Skin of body (tissue), 1 donor: ENCODE measurements at regions not wholly inside any gene's neighbourhood (a gene's known extent, or its start where the extent isn't known, plus 50 kb on each side); places are given as distances from the start of the nearest gene placed in this dataset.

ENCODE experiments used
- DNase-seq: peaks from one replicate; lab custom pipeline; 2025; lab: John Stamatoyannopoulos, UW

DNA sequence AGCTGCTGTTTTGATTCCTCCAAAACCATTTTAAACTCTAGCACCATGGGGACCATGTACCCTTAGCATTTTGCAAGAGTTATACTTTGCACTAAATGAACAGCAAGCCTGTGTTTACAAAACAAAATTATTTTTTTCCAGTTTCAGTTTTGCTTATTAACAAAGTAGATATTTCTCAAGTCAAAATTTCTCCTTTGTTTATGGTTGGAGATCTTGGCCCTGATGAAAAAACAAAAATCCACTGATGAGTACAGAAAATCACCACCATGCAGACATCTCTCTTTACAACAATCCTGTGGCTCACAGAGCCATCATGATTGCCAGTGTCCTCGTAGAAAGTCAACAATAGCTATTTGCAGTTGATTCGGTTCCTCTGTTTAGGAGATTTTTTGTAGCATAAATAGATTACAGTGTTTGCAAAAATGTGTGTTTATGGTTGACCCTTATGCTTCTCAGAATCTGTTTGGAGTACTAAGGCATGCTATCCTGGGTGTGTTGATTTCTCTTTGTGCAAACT is 201.1 kb upstream of the NUDT4 start:
- no peak for DNase-seq

DNA sequence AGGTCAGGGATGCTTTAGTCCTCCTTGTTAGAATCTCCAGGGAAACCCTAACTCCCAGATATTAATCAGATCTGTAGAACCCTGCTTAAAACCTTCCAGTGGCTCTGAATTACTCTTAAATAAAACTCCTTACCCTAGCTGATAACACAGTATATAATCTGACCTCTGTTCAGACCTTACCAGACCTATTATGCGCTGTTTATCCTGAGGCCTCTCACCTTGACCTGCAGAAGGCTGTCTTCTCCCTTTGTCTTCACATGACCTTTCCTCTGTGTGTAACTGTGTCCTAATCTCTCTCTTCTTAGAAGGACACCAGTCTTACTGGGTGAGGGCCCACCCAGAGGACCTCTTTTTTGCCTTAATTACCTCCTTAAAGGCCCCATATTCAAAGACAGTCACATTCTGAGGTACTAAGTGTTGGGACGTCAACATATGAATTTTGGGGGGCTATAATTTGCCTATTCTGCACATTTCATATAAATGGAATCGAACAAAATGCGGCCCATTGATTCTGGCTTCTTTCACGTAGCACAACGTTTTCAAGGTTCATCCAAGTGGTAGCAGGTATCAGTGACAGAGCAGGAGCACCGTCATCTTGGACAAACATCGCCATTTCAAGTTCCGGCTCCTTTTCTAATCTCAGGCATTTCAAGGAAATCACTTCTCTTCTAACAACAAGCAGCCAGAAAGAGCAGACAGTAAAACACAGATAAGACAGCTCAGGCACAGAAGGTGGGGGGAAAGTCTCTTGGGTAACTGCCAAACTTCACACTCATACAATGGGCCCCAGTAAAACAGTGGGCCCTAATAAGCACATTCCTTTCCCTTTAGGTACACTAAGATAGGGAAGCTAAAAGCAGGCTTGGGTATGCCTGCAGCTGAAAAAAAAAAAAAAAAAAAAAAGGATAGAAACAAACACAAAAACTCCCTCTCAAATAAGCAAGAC is 200.2 kb upstream of the NUDT4 start:
- no peak for DNase-seq

DNA sequence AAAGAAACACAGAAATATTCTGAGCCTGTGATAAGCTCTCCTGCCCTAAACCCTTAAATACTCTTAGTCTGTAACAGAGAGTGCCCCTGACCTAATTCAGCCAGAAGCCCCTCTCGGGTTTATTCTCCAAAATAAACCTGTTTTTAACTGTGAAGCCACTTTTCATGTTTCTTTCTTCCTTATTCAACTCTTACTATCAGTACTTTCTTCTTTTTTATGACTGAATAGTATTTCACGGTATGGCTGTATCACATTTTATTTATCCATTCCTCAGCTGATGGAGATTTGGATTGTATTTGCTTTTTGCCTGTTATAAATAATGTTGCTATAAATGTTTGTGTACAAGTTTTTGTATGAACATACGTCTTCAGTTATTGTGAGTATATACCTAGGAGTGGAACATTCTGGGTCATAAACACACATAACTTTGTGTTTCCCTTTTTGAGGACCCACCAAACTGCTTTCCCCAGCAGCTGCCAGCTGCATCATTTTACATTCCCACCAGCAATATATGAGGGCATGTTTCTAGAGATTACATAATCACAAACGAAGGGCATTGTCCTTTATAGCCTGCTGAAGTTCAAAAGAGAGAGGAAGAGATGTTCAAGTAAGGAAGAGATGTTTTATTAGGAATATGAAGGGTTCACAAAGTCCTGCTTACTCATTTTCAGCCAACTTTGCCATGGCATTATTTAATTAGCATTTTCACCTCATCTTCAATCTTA is 199.4 kb upstream of the NUDT4 start:
- no peak for DNase-seq

DNA sequence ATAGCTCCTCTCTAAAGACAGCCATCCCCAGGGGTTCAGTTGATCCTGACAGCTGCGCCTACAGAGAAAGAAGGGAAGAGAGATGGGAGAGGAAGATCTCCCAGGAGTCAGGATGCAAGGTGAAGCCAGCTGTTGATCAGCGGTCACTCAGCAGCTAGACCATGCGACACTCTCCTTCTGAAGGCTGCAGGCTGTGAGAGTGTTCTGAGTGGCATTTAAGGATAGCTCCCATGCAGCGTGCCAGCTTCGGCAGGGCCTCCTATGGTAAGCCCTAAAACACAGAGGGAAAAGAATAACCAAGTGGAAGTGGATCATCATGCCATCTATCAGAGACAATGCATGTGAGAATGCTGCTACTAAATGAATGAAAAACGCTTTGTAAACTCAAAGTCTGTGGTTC is 197.9 kb upstream of the NUDT4 start:
- DNase-seq, result no peak

DNA sequence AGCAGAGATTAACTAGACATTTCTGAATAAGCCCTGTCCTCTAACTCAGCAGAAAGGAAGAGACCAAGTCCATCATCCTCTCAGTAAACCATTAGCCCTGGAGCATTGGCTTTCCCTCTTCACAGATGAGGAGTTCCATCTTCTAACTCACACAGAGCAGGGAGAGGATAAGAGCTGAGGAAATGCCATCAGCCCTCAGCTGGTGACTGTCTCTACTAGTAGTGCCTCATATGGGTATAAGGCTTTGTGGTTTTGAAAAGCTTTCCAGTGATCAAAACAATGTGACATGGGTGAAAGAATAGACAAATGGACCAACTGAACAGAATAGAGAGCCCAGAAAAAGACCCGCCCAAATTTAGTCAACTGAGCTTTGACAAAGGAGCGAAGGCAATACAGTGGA is 197.2 kb upstream of the NUDT4 start:
- DNase-seq, result no peak

DNA sequence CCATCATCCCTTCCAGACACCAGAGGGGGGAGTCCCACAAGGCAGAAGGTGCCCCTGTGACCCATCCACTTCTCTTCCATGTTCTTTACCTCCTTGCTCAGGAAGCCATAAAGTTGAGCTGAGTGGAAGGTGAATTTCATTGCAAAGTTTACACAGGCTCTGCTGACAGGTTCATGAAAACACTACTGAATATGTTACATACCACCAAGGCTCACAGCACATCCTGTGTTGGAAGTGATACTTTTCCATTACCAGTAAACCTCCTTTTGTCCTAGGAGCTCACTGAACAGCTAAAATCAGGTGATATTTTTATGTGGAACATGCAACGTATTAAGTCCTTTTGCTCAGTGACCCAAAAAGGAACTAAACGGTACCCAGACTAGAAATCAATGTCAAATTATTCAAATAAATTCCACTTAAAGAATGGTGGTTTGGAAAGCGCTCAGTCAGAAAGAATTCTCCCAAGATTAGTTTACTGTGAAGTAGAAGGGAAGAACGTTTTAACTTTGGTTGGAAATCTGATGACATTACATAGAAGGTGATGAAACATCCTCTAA is 196.2 kb upstream of the NUDT4 start:
- no peak for DNase-seq

DNA sequence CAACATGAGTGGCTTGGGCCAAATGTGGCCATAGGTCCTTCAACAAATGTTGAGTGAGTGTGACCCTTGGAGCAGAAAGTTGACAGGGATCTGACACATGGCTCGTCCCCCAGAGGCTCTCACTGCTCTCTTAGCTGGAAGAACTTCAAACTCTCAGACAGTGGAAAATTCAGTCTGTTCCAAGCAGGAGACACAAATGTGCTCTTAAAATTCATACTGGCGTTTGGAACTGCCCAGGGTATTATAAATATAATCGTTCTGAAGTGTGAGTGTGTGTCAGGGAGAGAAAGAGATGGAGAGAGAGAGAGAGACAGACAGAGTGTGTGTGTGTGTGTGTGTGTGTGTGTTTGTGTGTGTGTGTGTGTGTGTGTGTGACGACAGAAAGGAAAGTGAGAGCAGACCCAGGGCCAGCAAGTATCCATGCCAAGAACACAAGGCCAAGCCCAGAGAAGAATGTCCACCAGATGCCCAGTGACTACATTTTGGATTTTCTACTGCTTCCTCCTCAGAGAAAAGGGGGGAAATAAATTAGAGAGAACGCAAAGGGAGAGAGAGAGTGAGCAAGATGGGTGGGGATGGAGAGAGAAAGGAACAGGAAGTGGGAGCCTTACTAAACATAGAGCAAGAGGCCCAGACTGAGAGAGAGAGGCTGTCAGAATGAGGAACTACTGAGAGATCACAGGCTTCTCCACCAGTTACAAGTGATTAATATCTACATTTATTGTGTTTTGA is 193.6 kb upstream of the NUDT4 start:
- peak; percentile 96 for DNase-seq

DNA sequence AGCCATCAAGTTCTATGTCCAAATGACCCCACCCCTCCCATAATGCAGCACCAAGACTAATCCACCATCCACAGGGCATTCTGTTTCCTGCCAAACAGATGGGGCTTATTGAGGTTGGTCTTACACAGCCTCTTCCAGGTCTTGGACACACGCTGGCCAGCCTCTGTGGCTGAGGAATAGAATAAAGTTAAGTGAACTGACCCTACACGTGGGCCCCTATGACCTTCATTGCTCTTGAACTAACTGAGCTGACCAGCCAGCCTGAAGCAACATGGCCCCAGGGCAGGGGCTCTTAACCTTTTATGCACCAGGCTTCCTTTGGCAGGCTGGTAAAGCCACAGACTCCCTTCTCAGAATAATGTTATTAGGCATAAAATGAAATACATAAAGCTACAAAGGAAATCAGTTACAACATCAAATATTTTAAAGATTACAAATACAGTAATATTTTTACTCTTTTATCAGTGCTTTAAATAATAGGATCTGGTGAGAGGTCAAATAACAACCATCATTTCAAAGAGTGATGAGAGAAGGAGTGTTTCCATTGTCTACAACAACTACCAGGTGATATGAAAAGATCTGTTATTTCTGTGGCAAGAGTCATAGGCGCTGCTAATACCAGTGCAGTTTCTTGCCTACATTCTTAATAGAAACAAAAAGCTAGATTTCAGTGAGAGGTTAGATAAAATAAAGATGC is 192.9 kb upstream of the NUDT4 start:
- peak; percentile 84 for DNase-seq

DNA sequence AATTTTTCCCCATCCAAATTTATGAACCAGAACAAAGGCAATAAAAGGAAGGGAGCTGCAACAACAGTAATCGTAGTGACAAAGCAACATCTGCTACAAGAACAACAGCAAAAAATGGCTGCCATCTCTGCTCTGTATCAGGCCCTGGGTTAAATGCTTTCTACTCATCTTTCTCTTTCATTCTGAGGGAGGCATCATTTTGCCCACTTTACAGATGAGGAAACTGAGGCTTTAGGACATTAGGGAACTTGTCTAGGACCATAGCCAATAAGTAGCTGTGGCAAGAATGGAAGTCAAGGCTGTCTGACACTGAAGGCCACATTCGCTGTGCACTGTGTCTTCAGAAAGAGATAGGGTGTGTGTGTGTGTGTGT is 192.4 kb upstream of the NUDT4 start:
- no peak for DNase-seq

DNA sequence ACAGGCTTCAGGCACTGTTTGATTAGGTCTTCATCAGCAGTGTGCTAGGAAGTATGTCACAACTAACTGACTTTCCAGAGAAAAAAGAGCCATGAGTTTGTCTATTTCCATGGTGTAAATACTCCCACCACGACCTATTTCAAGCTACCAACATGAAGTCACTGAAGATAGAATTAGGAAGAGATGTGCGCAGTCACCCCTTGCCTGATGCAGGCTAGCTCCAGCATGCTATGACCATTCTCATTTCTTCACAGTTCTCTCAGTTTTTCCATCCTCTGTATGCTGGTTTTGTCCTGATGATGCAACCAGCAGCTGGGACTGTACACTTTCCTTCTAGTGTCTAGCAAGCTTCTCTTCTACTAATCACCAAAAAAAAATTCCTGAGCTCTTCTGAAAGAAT is 191.6 kb upstream of the NUDT4 start:
- DNase-seq, result no peak

DNA sequence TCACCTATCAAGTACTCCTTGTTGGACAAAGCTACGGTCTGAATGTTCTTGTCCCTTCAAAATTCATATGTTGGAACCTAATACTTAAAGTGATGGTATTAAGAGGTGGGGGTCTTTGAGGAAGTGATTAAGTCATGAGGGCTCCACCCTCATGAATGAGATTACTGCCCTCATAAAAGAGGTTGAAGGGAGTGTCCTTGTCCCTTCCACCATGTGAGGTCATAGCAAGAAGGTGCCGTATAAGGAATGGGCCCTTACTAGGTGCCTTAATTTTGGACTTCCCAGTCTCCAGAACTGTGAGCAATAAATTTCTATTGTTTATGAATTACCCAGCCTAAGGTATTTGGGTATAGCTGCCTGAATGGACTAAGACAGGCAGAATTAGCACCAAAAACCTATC is 191.1 kb upstream of the NUDT4 start:
- DNase-seq, result no peak

DNA sequence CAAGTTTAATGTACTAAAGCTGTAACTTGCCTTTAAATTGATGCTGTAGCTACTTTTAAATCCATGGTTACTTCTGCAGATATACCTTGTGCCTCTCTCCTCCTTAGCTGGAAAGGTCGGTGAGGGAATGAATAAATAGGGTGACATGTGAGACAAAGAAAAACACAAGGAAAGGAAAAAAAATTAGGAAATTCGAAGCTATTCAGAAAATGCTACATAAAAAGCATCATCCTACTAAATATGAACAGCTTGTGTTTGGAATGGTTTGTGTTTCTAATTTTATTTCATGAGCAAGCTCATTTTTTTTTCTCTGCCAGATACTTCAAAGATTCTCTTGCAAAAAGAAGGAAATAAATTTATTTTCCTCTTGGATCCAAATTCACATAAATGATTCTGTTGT is 186.3 kb upstream of the NUDT4 start:
- DNase-seq, result peak; percentile 63

DNA sequence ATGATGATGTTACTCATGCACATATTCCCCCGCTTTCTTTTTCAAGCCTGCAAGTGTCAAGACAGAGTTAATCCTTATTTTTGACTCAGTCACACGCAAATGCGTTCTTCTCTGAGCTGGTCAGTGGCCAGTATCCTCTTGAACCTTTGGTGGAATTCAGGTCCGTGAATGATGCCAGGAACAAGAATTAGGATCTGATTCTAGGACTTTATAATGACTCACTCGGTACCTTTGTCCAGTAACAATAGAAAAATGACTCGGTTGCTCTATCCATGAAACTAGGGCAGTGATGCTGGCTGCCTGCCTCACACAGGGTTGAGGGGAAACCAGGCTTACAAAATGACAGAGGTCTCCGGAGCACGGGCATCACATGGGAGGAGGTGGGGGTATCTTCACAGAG is 185.8 kb upstream of the NUDT4 start:
- no peak for DNase-seq

DNA sequence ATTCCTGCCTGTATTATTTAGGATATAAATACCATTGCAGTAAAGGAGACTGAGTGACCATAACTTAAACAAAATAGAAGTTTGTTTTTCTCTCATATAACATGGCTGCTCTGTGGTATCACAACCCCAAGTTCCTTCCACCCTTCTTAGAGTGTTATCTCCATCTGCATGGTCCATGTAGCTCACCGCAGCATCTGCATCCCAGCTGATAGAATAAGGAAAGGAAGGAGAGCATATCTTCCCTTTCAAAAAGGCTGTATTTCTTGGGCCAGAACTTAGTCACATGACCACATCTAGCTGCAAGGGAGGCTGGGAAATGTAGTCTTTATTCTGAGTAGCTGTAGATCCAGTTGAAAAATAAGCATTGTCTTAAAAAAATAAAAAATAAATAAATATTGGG is 184.8 kb upstream of the NUDT4 start:
- no peak for DNase-seq

DNA sequence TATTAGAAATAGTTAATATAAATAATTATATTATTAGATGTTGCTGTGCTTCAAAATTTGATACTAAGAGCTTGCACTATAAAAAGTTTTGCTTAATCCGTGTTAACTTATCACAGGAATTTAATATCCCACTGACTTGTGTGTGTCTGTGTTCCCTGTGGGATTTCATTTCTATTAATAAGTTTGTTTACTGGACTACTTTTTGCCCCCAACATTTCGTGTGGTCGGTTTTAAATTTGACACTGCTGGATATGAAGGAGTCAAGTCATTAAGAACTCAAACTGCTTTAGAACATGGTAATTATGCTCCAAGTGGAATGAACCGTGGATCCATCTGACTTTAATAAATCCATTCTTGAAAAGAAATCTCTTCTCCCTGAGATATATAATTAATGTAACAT is 182.2 kb upstream of the NUDT4 start:
- no peak for DNase-seq

DNA sequence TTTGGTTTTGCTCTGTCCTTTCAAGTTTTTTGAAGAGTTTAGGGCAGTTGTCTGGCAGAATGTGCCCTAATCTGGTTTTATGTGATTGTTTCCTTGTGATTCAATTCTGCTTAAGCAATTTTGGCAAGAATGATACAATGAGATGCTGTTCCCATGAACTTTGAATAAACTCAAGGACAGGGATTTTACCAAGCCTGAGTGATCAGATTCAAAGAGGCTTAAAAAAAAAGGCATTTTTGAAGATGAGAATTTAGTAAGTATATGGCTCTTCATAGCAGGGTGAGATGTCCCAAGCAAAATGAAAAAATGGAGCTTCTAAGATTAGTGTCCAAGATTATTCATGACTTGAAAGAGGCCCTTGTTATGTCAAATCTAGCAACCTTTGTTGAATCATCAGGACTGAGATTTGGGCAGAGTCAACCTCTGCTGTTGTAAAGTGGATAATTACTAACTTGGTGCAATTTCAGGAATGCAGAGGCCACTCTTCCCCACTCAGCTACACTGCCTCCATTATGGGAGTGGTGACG is 180.6 kb upstream of the NUDT4 start:
- DNase-seq, result peak; percentile 21

DNA sequence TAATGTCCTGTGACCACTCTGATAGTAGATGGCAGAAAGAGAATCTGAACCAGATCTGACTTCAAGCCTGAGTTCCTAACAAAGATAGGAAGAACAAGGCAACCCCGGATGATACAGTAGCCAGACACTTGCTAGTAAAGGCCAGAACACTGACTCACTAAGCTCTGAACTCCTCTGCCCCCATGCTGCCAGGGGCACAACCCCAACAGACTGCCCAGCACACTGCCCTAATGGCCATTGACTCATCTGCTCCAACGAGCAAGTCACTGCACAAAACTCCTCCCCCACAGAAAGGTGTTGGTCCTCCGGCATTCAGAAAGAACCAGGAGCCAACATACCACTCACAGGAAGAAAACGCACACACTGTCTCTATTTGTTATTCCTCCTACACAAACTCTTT is 179.6 kb upstream of the NUDT4 start:
- no peak for DNase-seq

DNA sequence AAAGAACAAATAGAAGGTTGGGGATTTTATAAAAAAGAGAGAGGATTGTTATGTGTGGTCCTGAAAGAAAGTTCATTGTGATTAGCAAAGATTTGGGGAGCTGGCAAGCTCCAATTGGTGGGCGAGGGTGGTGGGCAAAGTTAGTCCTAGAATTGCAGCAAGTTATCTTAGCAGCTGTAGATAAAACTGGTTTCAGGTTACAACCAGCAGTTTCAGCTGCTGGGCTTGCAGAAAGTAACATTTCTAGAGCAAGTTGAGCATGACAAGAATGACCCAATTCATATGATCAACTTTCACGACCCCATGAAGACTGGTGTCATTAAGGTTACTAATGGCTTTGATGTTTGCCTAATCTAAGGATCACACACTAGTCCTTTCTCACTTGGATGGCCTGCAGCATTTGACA is 177.9 kb upstream of the NUDT4 start:
- DNase-seq, result no peak

DNA sequence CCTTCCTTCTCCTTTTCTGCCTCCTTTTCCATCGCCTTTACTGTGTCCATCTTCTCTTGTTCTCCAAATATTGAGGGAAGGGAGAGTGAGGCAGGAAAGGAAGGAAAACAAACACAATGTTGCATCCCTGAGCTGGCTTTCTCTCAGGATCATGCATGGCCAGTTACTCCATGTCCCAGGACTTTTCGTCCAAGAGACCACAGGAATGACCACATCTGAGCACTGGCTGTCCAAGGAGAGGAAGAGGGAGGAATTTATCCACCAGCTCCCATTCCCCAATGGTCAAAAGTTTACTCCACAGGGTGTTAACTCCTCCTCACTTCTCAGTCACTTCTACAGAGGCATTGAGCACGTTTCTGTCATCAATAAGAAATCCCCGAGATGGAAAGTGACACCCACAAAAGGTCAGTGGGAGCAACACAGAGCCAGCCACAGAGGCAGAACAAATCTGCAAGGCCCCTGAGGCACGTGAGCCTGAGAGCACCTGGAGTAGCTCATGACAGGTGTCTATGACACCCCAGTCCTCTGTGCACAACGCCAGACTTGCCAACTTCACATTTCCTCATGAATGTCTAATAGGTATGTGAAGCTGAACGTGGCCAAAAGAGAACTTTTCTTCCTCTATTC is 177.3 kb upstream of the NUDT4 start:
- DNase-seq, result no peak

DNA sequence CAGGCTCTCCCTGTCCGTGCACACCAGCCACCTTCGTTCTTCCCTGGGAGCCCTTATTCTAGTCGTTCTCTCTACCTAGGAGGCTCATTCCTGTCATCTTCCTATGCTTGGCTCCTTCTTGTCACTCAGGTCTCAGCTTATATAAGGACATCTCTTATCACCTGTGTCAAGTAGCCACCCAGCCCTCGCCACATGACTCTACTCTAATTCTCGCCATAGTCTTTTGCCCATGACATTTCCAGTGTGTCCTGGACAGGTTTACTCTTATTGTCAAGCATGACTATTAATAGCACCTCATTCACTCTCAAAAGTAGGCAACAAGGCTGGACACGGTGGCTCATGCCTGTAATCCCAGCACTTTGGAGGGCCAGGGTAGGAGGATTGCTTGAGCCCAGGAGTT is 175.7 kb upstream of the NUDT4 start:
- DNase-seq, result no peak
